Peyer's patch (tissue), 4 donors: ENCODE measurements at regions not wholly inside any gene's neighbourhood (a gene's known extent, or its start where the extent isn't known, plus 50 kb on each side); places are given as distances from the start of the nearest gene placed in this dataset.

ENCODE experiments used
- DNase-seq, 3 donors: peaks; one replicate each; pipeline ENCODE4 v3.0.0-alpha.2; 2017 to 2019
- H3K27ac ChIP-seq, 4 donors: fragments of 200-600 bp; sonication (generic); one replicate each; pipeline ENCODE4 v1.5.1; 2016 to 2019
- H3K27me3 ChIP-seq, 2 donors: fragments of 200-600 bp; sonication (generic); one replicate each; pipeline ENCODE4 v1.5.1; 2019
- H3K36me3 ChIP-seq, 3 donors: fragments of 200-600 bp; sonication (generic); one replicate each; pipeline ENCODE4 v1.5.1; 2016 to 2019
- H3K4me1 ChIP-seq, 4 donors: fragments of 200-600 bp; sonication (generic); one replicate each; pipeline ENCODE4 v1.5.1; 2016 to 2019
- H3K4me3 ChIP-seq, 4 donors: fragments of 200-600 bp; sonication (generic); 1 replicate in 3 of 4; 2 replicates in 1 of 4; pipeline ENCODE4 v1.5.1; 2016 to 2019; ENCODE audit warnings: mild to moderate bottlenecking in 1 of 4
- H3K9me3 ChIP-seq, 4 donors: fragments of 200-600 bp; sonication (generic); one replicate each; pipeline ENCODE4 v1.5.1; 2016 to 2019; ENCODE audit warnings: mild to moderate bottlenecking in 1 of 4
- CTCF ChIP-seq, 6 experiments: fragments of 450-650 bp in 4 of 6; fragments of 200-600 bp in 2 of 6; sonication (generic) in 1 of 6; IDR thresholded peaks; one replicate each; pipeline ENCODE4 v1.5.1; 2017 to 2019; ENCODE audit warnings: antibody characterized with exemption in 6 of 6, mild to moderate bottlenecking in 3 of 6, moderate library complexity in 1 of 6
- POLR2A ChIP-seq, 2 donors: fragments of 450-650 bp; IDR thresholded peaks; one replicate each; pipeline ENCODE4 v1.5.1; 2017; ENCODE audit warnings: antibody characterized with exemption in 2 of 2, mild to moderate bottlenecking in 2 of 2, moderate library complexity in 2 of 2

GRCh38 chr3:165491487-165491886, 295.3 kb upstream of the SLITRK3 start:
- TF ChIP-seq CTCF (IDR thresholded peaks at IDR 0.05): no peak
- no peak for TF ChIP-seq POLR2A (IDR thresholded peaks at IDR 0.05)
- Histone ChIP-seq H3K27ac (no peak overlapping the region), H3K36me3 (no peaks in the 10 kb centered on the region)

GRCh38 chr3:165476399-165477060, 280.3 kb upstream of the SLITRK3 start:
- no peak for DNase-seq
- no peaks in the 10 kb centered on the region for H3K4me1 ChIP-seq
- H3K27me3 ChIP-seq: no peaks in the 10 kb centered on the region
- no peak for TF ChIP-seq POLR2A (IDR thresholded peaks at IDR 0.05)
- no peak for TF ChIP-seq CTCF (IDR thresholded peaks at IDR 0.05)
- no peaks in the 10 kb centered on the region for H3K9me3 ChIP-seq
- no peak overlapping the region for H3K4me3 ChIP-seq
- no peak overlapping the region for H3K27ac ChIP-seq
- no peaks in the 10 kb centered on the region for H3K36me3 ChIP-seq

More at GRCh38 chr3:165491487-165491886, 295.3 kb upstream of the SLITRK3 start:
- no peaks in the 10 kb centered on the region for H3K4me1 ChIP-seq
- H3K4me3 ChIP-seq: no peak overlapping the region
- no peak for DNase-seq
- H3K27me3 ChIP-seq: no peaks in the 10 kb centered on the region
- no peaks in the 10 kb centered on the region for H3K9me3 ChIP-seq

- Histone ChIP-seq H3K9me3 (no peaks in the 10 kb centered on the region), H3K4me3 (no peak overlapping the region), H3K36me3 (no peaks in the 10 kb centered on the region), H3K4me1 (no peaks in the 10 kb centered on the region), H3K27ac (no peak overlapping the region), H3K27me3 (no peaks in the 10 kb centered on the region)
- DNase-seq: no peak
- TF ChIP-seq CTCF (IDR thresholded peaks at IDR 0.05) (no peak), POLR2A (IDR thresholded peaks at IDR 0.05) (no peak)
Measured at GRCh38 chr3:165466856-165467255, 270.7 kb upstream of the SLITRK3 start.

GRCh38 chr3:165464736-165465135, 268.6 kb upstream of the SLITRK3 start:
- Histone ChIP-seq H3K27me3 (no peaks in the 10 kb centered on the region), H3K27ac (no peak overlapping the region), H3K4me1 (no peaks in the 10 kb centered on the region), H3K36me3 (no peaks in the 10 kb centered on the region), H3K9me3 (no peaks in the 10 kb centered on the region), H3K4me3 (no peak overlapping the region)
- DNase-seq: no peak
- TF ChIP-seq POLR2A (IDR thresholded peaks at IDR 0.05) (no peak), CTCF (IDR thresholded peaks at IDR 0.05) (no peak)

- Histone ChIP-seq H3K4me1 (no peaks in the 10 kb centered on the region), H3K4me3 (no peak overlapping the region), H3K9me3 (no peaks in the 10 kb centered on the region), H3K27me3 (no peaks in the 10 kb centered on the region), H3K36me3 (no peaks in the 10 kb centered on the region), H3K27ac (no peak overlapping the region)
- DNase-seq: no peak
- TF ChIP-seq POLR2A (IDR thresholded peaks at IDR 0.05): no peak
- TF ChIP-seq CTCF (IDR thresholded peaks at IDR 0.05): no peak
Measured at GRCh38 chr3:165463531-165463930, 267.3 kb upstream of the SLITRK3 start.
